ENCODE measurements at regions not wholly inside any gene's neighbourhood (a gene's known extent, or its start where the extent isn't known, plus 50 kb on each side); places are given as distances from the start of the nearest gene placed in this dataset.

GRCh38 chr1:47578721-47579419, 141.0 kb downstream of the FOXD2 start:
- peaks cover 3% of the 10 kb centered on the region for H3K27me3 ChIP-seq (ENCODE audit: control insufficient read depth, insufficient read depth, low read length)
- H3K4me1 ChIP-seq (ENCODE audit: control insufficient read depth, insufficient read depth, low read length): peaks cover 5% of the 10 kb centered on the region
- no peak overlapping the region for H3K9ac ChIP-seq (ENCODE audit: low read depth, low read length)
- H3K9me3 ChIP-seq (ENCODE audit: control insufficient read depth, insufficient read depth, low read length): no peaks in the 10 kb centered on the region
- H3K36me3 ChIP-seq (ENCODE audit: control insufficient read depth, insufficient read depth, low read length): no peaks in the 10 kb centered on the region
- H3K4me3 ChIP-seq (ENCODE audit: low read depth, low read length): no peak overlapping the region

- Histone ChIP-seq H3K4me3 (ENCODE audit: low read depth, low read length) (no peak overlapping the region), H3K9me3 (ENCODE audit: control insufficient read depth, insufficient read depth, low read length) (no peaks in the 10 kb centered on the region), H3K27me3 (ENCODE audit: control insufficient read depth, insufficient read depth, low read length) (peaks cover 3% of the 10 kb centered on the region), H3K36me3 (ENCODE audit: control insufficient read depth, insufficient read depth, low read length) (no peaks in the 10 kb centered on the region), H3K4me1 (ENCODE audit: control insufficient read depth, insufficient read depth, low read length) (peaks cover 5% of the 10 kb centered on the region), H3K9ac (ENCODE audit: low read depth, low read length) (no peak overlapping the region)
Measured at GRCh38 chr1:47579809-47580208, 142.0 kb downstream of the FOXD2 start.

- Histone ChIP-seq H3K4me3 (ENCODE audit: low read depth, low read length) (no peak overlapping the region), H3K9ac (ENCODE audit: low read depth, low read length) (no peak overlapping the region), H3K9me3 (ENCODE audit: control insufficient read depth, insufficient read depth, low read length) (no peaks in the 10 kb centered on the region), H3K36me3 (ENCODE audit: control insufficient read depth, insufficient read depth, low read length) (no peaks in the 10 kb centered on the region), H3K4me1 (ENCODE audit: control insufficient read depth, insufficient read depth, low read length) (peaks cover 5% of the 10 kb centered on the region), H3K27me3 (ENCODE audit: control insufficient read depth, insufficient read depth, low read length) (peaks cover 8% of the 10 kb centered on the region)
Measured at GRCh38 chr1:47580451-47580995, 142.7 kb downstream of the FOXD2 start.

- Histone ChIP-seq H3K9ac (ENCODE audit: low read depth, low read length) (no peak overlapping the region), H3K4me3 (ENCODE audit: low read depth, low read length) (no peak overlapping the region), H3K9me3 (ENCODE audit: control insufficient read depth, insufficient read depth, low read length) (no peaks in the 10 kb centered on the region), H3K27me3 (ENCODE audit: control insufficient read depth, insufficient read depth, low read length) (peaks cover 8% of the 10 kb centered on the region), H3K36me3 (ENCODE audit: control insufficient read depth, insufficient read depth, low read length) (no peaks in the 10 kb centered on the region), H3K4me1 (ENCODE audit: control insufficient read depth, insufficient read depth, low read length) (peaks cover 2% of the 10 kb centered on the region)
Measured at GRCh38 chr1:47582891-47583608, 145.2 kb downstream of the FOXD2 start.

- H3K9me3 ChIP-seq (ENCODE audit: control insufficient read depth, insufficient read depth, low read length): no peaks in the 10 kb centered on the region
- no peaks in the 10 kb centered on the region for H3K4me1 ChIP-seq (ENCODE audit: control insufficient read depth, insufficient read depth, low read length)
- H3K36me3 ChIP-seq (ENCODE audit: control insufficient read depth, insufficient read depth, low read length): no peaks in the 10 kb centered on the region
- H3K27me3 ChIP-seq (ENCODE audit: control insufficient read depth, insufficient read depth, low read length): peaks cover 10% of the 10 kb centered on the region
- no peak overlapping the region for H3K9ac ChIP-seq (ENCODE audit: low read depth, low read length)
- H3K4me3 ChIP-seq (ENCODE audit: low read depth, low read length): no peak overlapping the region
Measured at GRCh38 chr1:47584249-47584648, 146.4 kb downstream of the FOXD2 start.

GRCh38 chr1:47585141-47585902, 147.5 kb downstream of the FOXD2 start:
- Histone ChIP-seq H3K9ac (ENCODE audit: low read depth, low read length) (no peak overlapping the region), H3K4me3 (ENCODE audit: low read depth, low read length) (no peak overlapping the region), H3K27me3 (ENCODE audit: control insufficient read depth, insufficient read depth, low read length) (peaks cover 14% of the 10 kb centered on the region), H3K9me3 (ENCODE audit: control insufficient read depth, insufficient read depth, low read length) (no peaks in the 10 kb centered on the region), H3K4me1 (ENCODE audit: control insufficient read depth, insufficient read depth, low read length) (no peaks in the 10 kb centered on the region), H3K36me3 (ENCODE audit: control insufficient read depth, insufficient read depth, low read length) (no peaks in the 10 kb centered on the region)

GRCh38 chr1:47587891-47588582, 150.2 kb downstream of the FOXD2 start:
- no peak overlapping the region for H3K9ac ChIP-seq (ENCODE audit: low read depth, low read length)
- H3K27me3 ChIP-seq (ENCODE audit: control insufficient read depth, insufficient read depth, low read length): peaks cover 34% of the 10 kb centered on the region

GRCh38 chr1:47590523-47591225, 152.8 kb downstream of the FOXD2 start:
- Histone ChIP-seq H3K9ac (ENCODE audit: low read depth, low read length) (no peak overlapping the region), H3K4me1 (ENCODE audit: control insufficient read depth, insufficient read depth, low read length) (peaks cover 3% of the 10 kb centered on the region), H3K4me3 (ENCODE audit: low read depth, low read length) (no peak overlapping the region), H3K9me3 (ENCODE audit: control insufficient read depth, insufficient read depth, low read length) (no peaks in the 10 kb centered on the region), H3K36me3 (ENCODE audit: control insufficient read depth, insufficient read depth, low read length) (no peaks in the 10 kb centered on the region), H3K27me3 (ENCODE audit: control insufficient read depth, insufficient read depth, low read length) (peaks cover 52% of the 10 kb centered on the region)

More at GRCh38 chr1:47587891-47588582, 150.2 kb downstream of the FOXD2 start:
- Histone ChIP-seq H3K4me3 (ENCODE audit: low read depth, low read length) (no peak overlapping the region), H3K4me1 (ENCODE audit: control insufficient read depth, insufficient read depth, low read length) (peaks cover 3% of the 10 kb centered on the region), H3K9me3 (ENCODE audit: control insufficient read depth, insufficient read depth, low read length) (no peaks in the 10 kb centered on the region), H3K36me3 (ENCODE audit: control insufficient read depth, insufficient read depth, low read length) (no peaks in the 10 kb centered on the region)

GRCh38 chr1:47591801-47592200, 154.0 kb downstream of the FOXD2 start:
- H3K4me3 ChIP-seq (ENCODE audit: low read depth, low read length): no peak overlapping the region
- no peak overlapping the region for H3K9ac ChIP-seq (ENCODE audit: low read depth, low read length)
- H3K9me3 ChIP-seq (ENCODE audit: control insufficient read depth, insufficient read depth, low read length): no peaks in the 10 kb centered on the region
- H3K27me3 ChIP-seq (ENCODE audit: control insufficient read depth, insufficient read depth, low read length): peaks cover 52% of the 10 kb centered on the region
- H3K36me3 ChIP-seq (ENCODE audit: control insufficient read depth, insufficient read depth, low read length): no peaks in the 10 kb centered on the region
- peaks cover 3% of the 10 kb centered on the region for H3K4me1 ChIP-seq (ENCODE audit: control insufficient read depth, insufficient read depth, low read length)

- H3K36me3 ChIP-seq (ENCODE audit: control insufficient read depth, insufficient read depth, low read length): no peaks in the 10 kb centered on the region
- no peaks in the 10 kb centered on the region for H3K9me3 ChIP-seq (ENCODE audit: control insufficient read depth, insufficient read depth, low read length)
- peaks cover 52% of the 10 kb centered on the region for H3K27me3 ChIP-seq (ENCODE audit: control insufficient read depth, insufficient read depth, low read length)
- peaks cover 3% of the 10 kb centered on the region for H3K4me1 ChIP-seq (ENCODE audit: control insufficient read depth, insufficient read depth, low read length)
- peak overlapping the region; percentile 46 for H3K4me3 ChIP-seq (ENCODE audit: low read depth, low read length)
- H3K9ac ChIP-seq (ENCODE audit: low read depth, low read length): no peak overlapping the region
Measured at GRCh38 chr1:47592296-47593012, 154.6 kb downstream of the FOXD2 start.

All from iPS-15b (cell line).